ENCODE measurements at regions not wholly inside any gene's neighbourhood (a gene's known extent, or its start where the extent isn't known, plus 50 kb on each side); places are given as distances from the start of the nearest gene placed in this dataset.

GRCh38 chr15:37693926-37694325 is 240.5 kb upstream of the TMCO5A start:
- Histone ChIP-seq H3K4me3 (replicated peaks; ENCODE audit: low read depth, low read length) (no peak overlapping the region), H3K36me3 (ENCODE audit: control insufficient read depth, insufficient read depth, low read length) (no peaks in the 10 kb centered on the region), H3K27me3 (replicated peaks; ENCODE audit: control insufficient read depth, insufficient read depth, low read length) (no peaks in the 10 kb centered on the region)
- DNase-seq (ENCODE audit: extremely low read depth, insufficient read length), result no peak
- TF ChIP-seq, protein P1, sequence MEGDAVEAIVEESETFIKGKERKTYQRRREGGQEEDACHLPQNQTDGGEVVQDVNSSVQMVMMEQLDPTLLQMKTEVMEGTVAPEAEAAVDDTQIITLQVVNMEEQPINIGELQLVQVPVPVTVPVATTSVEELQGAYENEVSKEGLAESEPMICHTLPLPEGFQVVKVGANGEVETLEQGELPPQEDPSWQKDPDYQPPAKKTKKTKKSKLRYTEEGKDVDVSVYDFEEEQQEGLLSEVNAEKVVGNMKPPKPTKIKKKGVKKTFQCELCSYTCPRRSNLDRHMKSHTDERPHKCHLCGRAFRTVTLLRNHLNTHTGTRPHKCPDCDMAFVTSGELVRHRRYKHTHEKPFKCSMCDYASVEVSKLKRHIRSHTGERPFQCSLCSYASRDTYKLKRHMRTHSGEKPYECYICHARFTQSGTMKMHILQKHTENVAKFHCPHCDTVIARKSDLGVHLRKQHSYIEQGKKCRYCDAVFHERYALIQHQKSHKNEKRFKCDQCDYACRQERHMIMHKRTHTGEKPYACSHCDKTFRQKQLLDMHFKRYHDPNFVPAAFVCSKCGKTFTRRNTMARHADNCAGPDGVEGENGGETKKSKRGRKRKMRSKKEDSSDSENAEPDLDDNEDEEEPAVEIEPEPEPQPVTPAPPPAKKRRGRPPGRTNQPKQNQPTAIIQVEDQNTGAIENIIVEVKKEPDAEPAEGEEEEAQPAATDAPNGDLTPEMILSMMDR (IDR thresholded peaks at IDR 0.05; ENCODE audit: insufficient read depth, low read length, poor library complexity, severe bottlenecking), result no peak

- TF ChIP-seq, protein P1 (IDR thresholded peaks at IDR 0.05; ENCODE audit: insufficient read depth, low read length, poor library complexity, severe bottlenecking), result no peak
- Histone ChIP-seq H3K4me3 (replicated peaks; ENCODE audit: low read depth, low read length) (no peak overlapping the region), H3K27me3 (replicated peaks; ENCODE audit: control insufficient read depth, insufficient read depth, low read length) (no peaks in the 10 kb centered on the region), H3K36me3 (ENCODE audit: control insufficient read depth, insufficient read depth, low read length) (no peaks in the 10 kb centered on the region)
- DNase-seq (ENCODE audit: extremely low read depth, insufficient read length), result no peak
These were observed 238.7 kb upstream of the TMCO5A start for GRCh38 chr15:37695719-37696118.

DNA sequence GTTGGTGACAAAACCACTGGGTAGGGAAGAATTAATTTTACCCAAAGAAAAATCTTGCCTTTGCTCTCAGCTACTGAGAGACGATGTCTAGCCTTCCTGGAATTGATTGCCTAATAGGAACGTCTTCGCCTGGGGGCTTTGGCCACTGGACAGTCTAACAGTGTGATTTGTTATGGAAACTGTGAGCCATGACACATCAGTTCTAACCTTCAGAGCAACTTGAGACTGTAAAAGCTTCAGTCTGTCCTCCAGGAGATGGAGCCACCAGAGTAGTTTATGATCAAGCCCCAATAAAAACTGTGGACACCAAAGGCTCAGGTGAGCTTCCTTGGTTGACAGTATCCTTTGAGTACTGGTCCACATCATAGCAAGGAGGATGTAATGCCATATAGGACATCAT is 235.8 kb upstream of the TMCO5A start:
- H3K4me3 ChIP-seq (replicated peaks; ENCODE audit: low read depth, low read length), result no peak overlapping the region
- no peak for DNase-seq (ENCODE audit: extremely low read depth, insufficient read length)
- H3K27me3 ChIP-seq (replicated peaks; ENCODE audit: control insufficient read depth, insufficient read depth, low read length), result no peaks in the 10 kb centered on the region
- H3K36me3 ChIP-seq (ENCODE audit: control insufficient read depth, insufficient read depth, low read length), result no peaks in the 10 kb centered on the region
- TF ChIP-seq, protein P1 (IDR thresholded peaks at IDR 0.05; ENCODE audit: insufficient read depth, low read length, poor library complexity, severe bottlenecking), result no peak

DNA sequence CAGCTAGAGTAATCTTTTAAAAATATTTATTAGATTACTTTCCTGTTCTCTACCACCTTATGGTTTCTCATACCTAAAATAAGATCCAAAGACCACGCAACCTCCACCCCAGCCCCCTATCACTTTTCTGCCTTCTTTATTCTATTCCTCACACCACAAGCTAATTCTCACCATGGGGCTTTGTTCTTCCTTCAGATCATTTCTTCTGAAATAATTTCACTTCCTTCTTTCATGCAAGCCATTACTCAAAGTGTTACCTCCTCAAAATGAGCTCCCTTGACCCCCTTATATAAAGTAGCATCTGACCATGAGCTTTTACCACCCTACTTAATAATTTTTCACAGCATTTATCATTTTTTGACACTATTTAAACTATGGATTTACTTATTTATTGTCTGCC is 233.2 kb upstream of the TMCO5A start:
- Histone ChIP-seq H3K36me3 (ENCODE audit: control insufficient read depth, insufficient read depth, low read length) (no peaks in the 10 kb centered on the region), H3K4me3 (replicated peaks; ENCODE audit: low read depth, low read length) (no peak overlapping the region), H3K27me3 (replicated peaks; ENCODE audit: control insufficient read depth, insufficient read depth, low read length) (no peaks in the 10 kb centered on the region)
- TF ChIP-seq, protein P1 (IDR thresholded peaks at IDR 0.05; ENCODE audit: insufficient read depth, low read length, poor library complexity, severe bottlenecking), result no peak
- no peak for DNase-seq (ENCODE audit: extremely low read depth, insufficient read length)

GRCh38 chr15:37709669-37710068 is 224.8 kb upstream of the TMCO5A start:
- TF ChIP-seq, protein P1 (IDR thresholded peaks at IDR 0.05; ENCODE audit: insufficient read depth, low read length, poor library complexity, severe bottlenecking), result no peak
- Histone ChIP-seq H3K27me3 (replicated peaks; ENCODE audit: control insufficient read depth, insufficient read depth, low read length) (no peaks in the 10 kb centered on the region), H3K4me3 (replicated peaks; ENCODE audit: low read depth, low read length) (no peak overlapping the region), H3K36me3 (ENCODE audit: control insufficient read depth, insufficient read depth, low read length) (no peaks in the 10 kb centered on the region)
- DNase-seq (ENCODE audit: extremely low read depth, insufficient read length), result no peak

GRCh38 chr15:37715101-37715500 is 219.3 kb upstream of the TMCO5A start:
- TF ChIP-seq, protein P1 (IDR thresholded peaks at IDR 0.05; ENCODE audit: insufficient read depth, low read length, poor library complexity, severe bottlenecking), result no peak
- no peak overlapping the region for H3K4me3 ChIP-seq (replicated peaks; ENCODE audit: low read depth, low read length)
- no peak for DNase-seq (ENCODE audit: extremely low read depth, insufficient read length)
- no peaks in the 10 kb centered on the region for H3K27me3 ChIP-seq (replicated peaks; ENCODE audit: control insufficient read depth, insufficient read depth, low read length)
- H3K36me3 ChIP-seq (ENCODE audit: control insufficient read depth, insufficient read depth, low read length), result no peaks in the 10 kb centered on the region

All from GM06990 (cell line).